Thyroid gland (tissue), 4 donors: ENCODE measurements at regions not wholly inside any gene's neighbourhood (a gene's known extent, or its start where the extent isn't known, plus 50 kb on each side); places are given as distances from the start of the nearest gene placed in this dataset.
A peak's percentile ranks its signal among the peaks of the same experiment; 100 is the strongest.

ENCODE experiments used
- DNase-seq, 2 donors: peaks; one replicate each; pipeline ENCODE4 v3.0.0-alpha.2; 2019
- H3K27ac ChIP-seq, 3 donors: fragments of 200-600 bp; sonication (generic); 1 replicate in 2 of 3; 2 replicates in 1 of 3; pipeline ENCODE4 v1.5.1; 2016 to 2019; ENCODE audit warnings: mild to moderate bottlenecking in 1 of 3, moderate library complexity in 1 of 3
- H3K27me3 ChIP-seq: fragments of 200-600 bp; sonication (generic); one replicate; pipeline ENCODE4 v1.5.1; 2019
- H3K36me3 ChIP-seq, 2 donors: fragments of 200-600 bp; sonication (generic); one replicate each; pipeline ENCODE4 v1.5.1; 2016 to 2019
- H3K4me1 ChIP-seq, 2 donors: fragments of 200-600 bp; sonication (generic); one replicate each; pipeline ENCODE4 v1.5.1; 2017 to 2019
- H3K4me3 ChIP-seq, 3 donors: fragments of 200-600 bp; sonication (generic); replicated peaks in 1 of 3; 1 replicate in 2 of 3; 2 replicates in 1 of 3; pipeline ENCODE4 v1.5.1; 2016; ENCODE audit warnings: mild to moderate bottlenecking in 1 of 3
- H3K9me3 ChIP-seq: fragments of 200-600 bp; sonication (generic); one replicate; pipeline ENCODE4 v1.5.1; 2017
- CTCF ChIP-seq, 6 experiments: fragments of 200-600 bp in 3 of 6; fragments of 450-650 bp in 3 of 6; sonication (generic) in 3 of 6; IDR thresholded peaks; one replicate each; pipeline ENCODE4 v1.5.1; 2016 to 2019; ENCODE audit warnings: antibody characterized with exemption in 6 of 6, mild to moderate bottlenecking in 2 of 6, inconsistent platforms in 1 of 6, moderate library complexity in 1 of 6
- POLR2A ChIP-seq, 2 donors: fragments of 450-650 bp; IDR thresholded peaks; one replicate each; pipeline ENCODE4 v1.6.1; 2017; ENCODE audit warnings: antibody characterized with exemption in 2 of 2, mild to moderate bottlenecking in 2 of 2, moderate library complexity in 1 of 2
- WGBS, 2 donors: methylation state at CpG; one replicate each; pipeline ENCODE4 v1.1.5; 2017; 5-methylcytosine and 5-hydroxymethylcytosine counted together
- intact Hi-C: fragments of 100-400 bp; cut with DNase I; formaldehyde crosslinking; loops from one replicate; pipeline ENCODE4 v1.15.1; 2023

GRCh38 chr6:166032366-166033200, 135.1 kb downstream of the TBXT start:
- Histone ChIP-seq H3K4me3 (no peak overlapping the region), H3K36me3 (no peaks in the 10 kb centered on the region), H3K9me3 (no peaks in the 10 kb centered on the region), H3K27ac (peak overlapping the region in 1 of 3 donors; percentile 33), H3K4me1 (no peaks in the 10 kb centered on the region), H3K27me3 (no peaks in the 10 kb centered on the region)
- WGBS, 2 donors = 59 to 68% methylated on average over 9 of the region's 9 CpGs
- DNase-seq = peak in 1 of 2 donors; percentile 19
- intact Hi-C loops = no loop called here
- TF ChIP-seq POLR2A (IDR thresholded peaks at IDR 0.05) (no peak), CTCF (IDR thresholded peaks at IDR 0.05) (no peak)

- intact Hi-C loops = no loop called here
- H3K27me3 ChIP-seq = no peaks in the 10 kb centered on the region
- H3K4me1 ChIP-seq = no peaks in the 10 kb centered on the region
- H3K9me3 ChIP-seq = no peaks in the 10 kb centered on the region
- DNase-seq = no peak
- WGBS, 2 donors = 77 to 87% methylated on average over 1 of the region's 1 CpG
- H3K36me3 ChIP-seq = no peaks in the 10 kb centered on the region
- no peak overlapping the region for H3K27ac ChIP-seq
- H3K4me3 ChIP-seq = no peak overlapping the region
- TF ChIP-seq POLR2A (IDR thresholded peaks at IDR 0.05) (no peak), CTCF (IDR thresholded peaks at IDR 0.05) (no peak)
Observed at GRCh38 chr6:166031275-166031674, 136.4 kb downstream of the TBXT start.

- TF ChIP-seq POLR2A (IDR thresholded peaks at IDR 0.05) (no peak), CTCF (IDR thresholded peaks at IDR 0.05) (no peak)
- no peaks in the 10 kb centered on the region for H3K9me3 ChIP-seq
Observed at GRCh38 chr6:166029506-166029905, 138.1 kb downstream of the TBXT start.

GRCh38 chr6:166027761-166028160, 139.9 kb downstream of the TBXT start:
- 47 to 50% methylated on average over 3 of the region's 3 CpGs for WGBS, 2 donors
- H3K27ac ChIP-seq = no peak overlapping the region
- intact Hi-C loops = no loop called here
- TF ChIP-seq CTCF (IDR thresholded peaks at IDR 0.05) = no peak
- no peak for TF ChIP-seq POLR2A (IDR thresholded peaks at IDR 0.05)
- H3K36me3 ChIP-seq = no peaks in the 10 kb centered on the region
- no peaks in the 10 kb centered on the region for H3K4me1 ChIP-seq
- no peaks in the 10 kb centered on the region for H3K27me3 ChIP-seq
- H3K9me3 ChIP-seq = no peaks in the 10 kb centered on the region
- no peak for DNase-seq
- H3K4me3 ChIP-seq = no peak overlapping the region

More at GRCh38 chr6:166029506-166029905, 138.1 kb downstream of the TBXT start:
- no peak overlapping the region for H3K27ac ChIP-seq
- DNase-seq = no peak
- no peaks in the 10 kb centered on the region for H3K27me3 ChIP-seq
- intact Hi-C loops = no loop called here
- H3K36me3 ChIP-seq = no peaks in the 10 kb centered on the region
- WGBS, 2 donors = 84 to 90% methylated on average over 3 of the region's 3 CpGs
- no peak overlapping the region for H3K4me3 ChIP-seq
- no peaks in the 10 kb centered on the region for H3K4me1 ChIP-seq

GRCh38 chr6:166026586-166027126, 141.0 kb downstream of the TBXT start:
- Histone ChIP-seq H3K9me3 (no peaks in the 10 kb centered on the region), H3K27ac (no peak overlapping the region), H3K27me3 (no peaks in the 10 kb centered on the region), H3K4me1 (no peaks in the 10 kb centered on the region), H3K36me3 (no peaks in the 10 kb centered on the region), H3K4me3 (no peak overlapping the region)
- WGBS, 2 donors = 72 to 75% methylated on average over 6 to 7 of the region's 8 CpGs
- no peak for DNase-seq
- TF ChIP-seq CTCF (IDR thresholded peaks at IDR 0.05) (no peak), POLR2A (IDR thresholded peaks at IDR 0.05) (no peak)
- intact Hi-C loops = no loop called here
